CD4-positive, alpha-beta T cell treated with Interleukin-12 subunit alpha and Interleukin-12 subunit beta, for 1 hour (primary cell): ENCODE measurements at regions not wholly inside any gene's neighbourhood (a gene's known extent, or its start where the extent isn't known, plus 50 kb on each side); places are given as distances from the start of the nearest gene placed in this dataset.

Source experiments
- DNase-seq: peaks from one replicate; pipeline ENCODE4 v3.0.0-alpha.2; 2020

- DNase-seq: no peak
These were observed 51.1 kb downstream of the HYCC1 start for GRCh38 chr7:22962775-22963350.

DNA sequence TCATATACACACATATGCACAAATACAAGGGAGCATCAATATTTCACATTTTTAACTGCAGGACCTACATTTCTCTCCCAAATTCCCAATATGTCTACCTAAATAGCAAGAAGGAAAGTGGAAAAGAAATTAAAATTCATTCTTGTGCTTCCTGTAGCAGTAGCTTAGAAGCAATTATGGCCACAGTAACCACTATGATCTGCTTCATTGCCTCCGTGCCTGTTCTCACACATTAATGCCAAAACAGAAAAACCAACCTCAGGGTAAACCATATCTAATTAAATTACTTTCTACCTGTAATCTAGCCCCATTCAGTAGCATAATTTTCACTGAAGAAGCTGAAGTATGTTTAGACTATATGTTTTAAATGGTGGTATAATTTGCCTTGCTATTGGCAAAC is 55.2 kb downstream of the HYCC1 start:
- DNase-seq: no peak

DNA sequence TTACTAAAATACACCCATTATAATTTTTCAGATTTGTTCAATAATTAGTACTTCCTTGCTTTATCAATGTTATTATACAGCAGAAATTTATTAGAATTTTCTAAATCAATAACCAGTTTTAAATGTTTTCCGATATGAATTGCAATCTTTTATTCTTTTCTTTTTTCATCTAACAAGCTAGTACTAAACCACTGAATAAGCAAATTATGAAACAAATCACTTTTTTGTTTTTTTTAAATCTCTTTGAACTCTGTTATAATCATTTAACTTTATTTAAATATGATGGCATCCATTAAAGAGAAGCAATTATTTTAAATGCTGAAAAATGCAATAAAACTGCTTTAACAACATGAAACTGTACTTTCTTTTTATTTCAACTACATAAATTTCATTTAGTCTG is 59.7 kb downstream of the HYCC1 start:
- DNase-seq: no peak

- no peak for DNase-seq
These were observed 61.5 kb downstream of the HYCC1 start for GRCh38 chr7:22952306-22953015.

- no peak for DNase-seq
These were observed 64.0 kb downstream of the HYCC1 start for GRCh38 chr7:22949944-22950343.

GRCh38 chr7:22949221-22949620 is 64.7 kb downstream of the HYCC1 start:
- DNase-seq: no peak

- no peak for DNase-seq
These were observed 65.2 kb downstream of the HYCC1 start for GRCh38 chr7:22948770-22949169.

GRCh38 chr7:22945584-22945983 is 68.3 kb downstream of the HYCC1 start:
- no peak for DNase-seq

DNA sequence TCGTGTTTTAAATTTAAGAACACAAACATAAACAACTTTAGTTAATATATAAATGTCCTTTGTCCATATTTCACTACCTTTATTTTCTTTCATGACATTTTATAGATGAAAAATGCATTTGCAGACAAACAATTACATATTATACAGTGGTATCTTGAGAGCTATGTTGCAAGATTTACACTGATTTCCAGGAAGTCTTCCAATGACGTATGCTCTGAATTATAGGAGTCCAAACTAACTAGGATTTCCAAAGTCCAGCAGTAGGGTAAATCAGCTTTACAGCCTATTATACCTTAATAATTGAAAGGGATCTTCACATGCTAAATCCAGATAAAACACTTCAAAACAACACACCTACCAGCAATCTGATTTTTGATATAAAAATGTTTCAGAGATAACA is 69.4 kb downstream of the HYCC1 start:
- DNase-seq: no peak

DNA sequence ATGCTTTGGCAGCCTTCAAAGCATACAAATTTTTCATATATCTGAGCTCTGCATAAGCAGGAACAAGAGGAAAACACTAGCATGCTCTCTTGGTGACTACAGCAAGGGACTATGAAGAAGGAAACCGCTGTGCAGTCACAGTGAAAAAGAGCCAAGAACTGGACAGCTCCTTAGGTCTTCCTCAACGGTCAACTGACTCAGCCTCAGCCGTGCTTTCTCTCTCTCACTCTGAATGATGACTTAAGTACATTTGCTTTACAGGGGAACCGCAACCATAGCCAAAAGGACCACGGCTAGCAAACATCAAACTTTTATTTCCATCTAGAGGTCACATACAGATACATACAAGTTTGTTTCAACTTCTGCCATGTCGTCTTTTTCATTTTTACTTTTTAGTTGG is 69.9 kb downstream of the HYCC1 start:
- no peak for DNase-seq

- no peak for DNase-seq
These were observed 71.7 kb downstream of the HYCC1 start for GRCh38 chr7:22942191-22942590.

DNA sequence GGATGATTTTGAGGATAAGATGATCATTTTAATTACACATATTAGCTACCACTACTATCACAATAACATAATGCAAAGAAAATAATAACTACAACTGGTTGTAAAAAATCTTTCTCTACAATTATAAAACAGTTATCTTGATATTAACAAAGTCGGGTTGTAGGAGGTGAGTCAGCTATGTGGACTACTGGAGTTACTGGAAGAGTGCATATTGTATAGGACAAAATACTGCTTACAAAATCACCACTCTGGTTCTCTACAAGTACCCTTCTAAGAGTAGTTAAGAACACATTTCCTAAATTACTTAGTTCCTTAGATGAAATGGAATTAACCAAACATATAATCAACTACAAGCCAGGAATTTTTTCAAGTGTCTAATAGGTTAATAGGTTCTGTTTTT is 74.1 kb downstream of the HYCC1 start:
- no peak for DNase-seq

GRCh38 chr7:22937946-22938345 is 76.0 kb downstream of the HYCC1 start:
- no peak for DNase-seq

DNA sequence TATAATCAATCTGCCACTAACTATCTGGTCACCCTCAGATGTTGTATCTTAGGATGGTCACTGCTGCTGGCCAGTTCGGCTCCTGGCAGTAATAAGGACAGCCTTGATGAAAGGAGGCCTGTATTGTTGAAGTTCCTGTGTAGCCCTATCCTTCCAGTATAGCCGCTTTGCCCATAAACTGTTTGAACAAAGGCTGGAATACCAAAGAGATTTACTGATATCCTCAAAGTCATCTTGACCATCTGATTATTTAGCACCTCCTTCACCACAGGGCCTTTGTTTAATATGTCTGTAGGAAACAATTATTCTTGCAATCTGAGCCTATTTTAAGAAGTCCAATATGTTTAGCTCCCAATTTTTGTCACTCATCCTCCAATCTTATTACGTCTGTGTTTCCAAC is 77.7 kb downstream of the HYCC1 start:
- no peak for DNase-seq

- DNase-seq: no peak
These were observed 78.7 kb downstream of the HYCC1 start for GRCh38 chr7:22935269-22935668.

- DNase-seq: no peak
These were observed 79.4 kb downstream of the HYCC1 start for GRCh38 chr7:22934473-22935065.

DNA sequence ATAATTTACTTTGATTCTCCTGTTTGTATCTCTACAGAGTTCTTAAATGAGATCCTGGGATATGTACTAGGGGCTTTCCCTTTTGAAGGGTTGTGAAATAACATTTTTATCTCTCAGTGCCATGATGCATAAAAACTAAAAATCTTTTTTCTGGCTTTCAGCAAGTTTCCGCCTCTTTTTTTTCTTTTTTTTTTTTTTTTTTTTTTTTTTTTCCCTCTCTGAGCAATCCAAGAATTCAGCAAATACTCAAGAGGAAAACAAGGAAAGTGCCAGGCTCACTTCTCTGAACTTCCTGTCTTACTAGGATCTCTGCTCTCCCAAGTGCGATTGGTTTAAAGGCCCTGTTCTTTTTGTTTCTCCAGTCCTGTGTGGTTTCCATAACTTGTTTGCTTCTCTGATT is 79.9 kb downstream of the HYCC1 start:
- DNase-seq: no peak

- no peak for DNase-seq
These were observed 81.0 kb downstream of the HYCC1 start for GRCh38 chr7:22932896-22933295.

GRCh38 chr7:22931011-22931410 is 82.9 kb downstream of the HYCC1 start:
- no peak for DNase-seq

GRCh38 chr7:22922307-22922706 is 91.6 kb downstream of the HYCC1 start:
- no peak for DNase-seq

DNA sequence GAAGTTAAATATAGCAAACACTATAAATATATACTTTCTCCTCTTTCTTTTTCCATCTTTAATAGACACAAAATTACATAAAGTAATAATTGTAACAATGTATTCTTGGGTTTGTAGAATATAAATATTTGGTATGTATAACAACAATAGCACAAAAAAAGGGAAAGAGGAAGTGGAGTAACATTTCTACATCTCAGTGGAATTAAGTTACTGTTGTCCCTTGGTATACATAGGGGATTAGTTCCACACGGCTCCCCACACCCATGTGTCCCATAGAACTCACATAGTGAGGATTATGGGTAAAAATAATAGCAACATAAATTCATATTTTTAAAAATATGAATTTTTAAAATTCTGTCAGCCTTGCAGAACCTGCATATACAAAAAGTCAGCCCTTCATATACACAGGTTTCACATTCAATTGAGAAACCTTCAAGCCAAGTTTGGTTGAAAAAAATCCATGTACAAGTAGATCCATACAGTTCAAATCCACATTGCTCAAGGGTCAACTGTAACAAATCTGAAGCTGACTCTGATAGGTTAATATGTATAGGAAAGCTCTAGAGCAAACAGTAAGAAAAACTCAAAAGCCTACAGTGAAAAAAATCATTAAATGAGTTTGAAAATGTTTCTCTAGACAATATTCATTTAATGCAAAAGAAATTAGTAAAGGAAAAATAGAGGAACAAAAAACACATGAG is 92.4 kb downstream of the HYCC1 start:
- no peak for DNase-seq

GRCh38 chr7:22920672-22921071 is 93.3 kb downstream of the HYCC1 start:
- no peak for DNase-seq

- DNase-seq: no peak
These were observed 90.5 kb upstream of the TOMM7 start for GRCh38 chr7:22913158-22913557.

DNA sequence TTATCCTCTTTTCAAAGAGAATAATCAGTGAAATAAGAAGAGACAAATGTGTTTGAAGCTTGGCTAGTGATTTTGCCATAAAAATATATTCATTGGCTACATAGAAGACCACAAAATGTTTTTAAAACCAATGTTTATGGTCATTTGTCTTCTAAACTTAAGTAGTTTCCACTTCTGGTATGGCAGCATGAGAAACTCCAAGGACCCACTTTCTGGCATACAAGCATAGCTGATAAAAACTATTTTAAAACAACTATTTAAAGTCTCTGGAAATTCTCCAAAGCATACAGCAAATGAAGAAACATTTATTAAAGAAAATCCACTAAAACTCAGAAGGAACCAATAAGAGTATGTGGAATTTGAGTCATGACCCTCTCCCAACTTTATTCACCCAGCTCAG is 89.2 kb upstream of the TOMM7 start:
- no peak for DNase-seq
